ENCODE measurements at regions not wholly inside any gene's neighbourhood (a gene's known extent, or its start where the extent isn't known, plus 50 kb on each side); places are given as distances from the start of the nearest gene placed in this dataset.

GRCh38 chr5:174189654-174190541, 144.4 kb downstream of the NSG2 start:
- TF ChIP-seq, protein P1, sequence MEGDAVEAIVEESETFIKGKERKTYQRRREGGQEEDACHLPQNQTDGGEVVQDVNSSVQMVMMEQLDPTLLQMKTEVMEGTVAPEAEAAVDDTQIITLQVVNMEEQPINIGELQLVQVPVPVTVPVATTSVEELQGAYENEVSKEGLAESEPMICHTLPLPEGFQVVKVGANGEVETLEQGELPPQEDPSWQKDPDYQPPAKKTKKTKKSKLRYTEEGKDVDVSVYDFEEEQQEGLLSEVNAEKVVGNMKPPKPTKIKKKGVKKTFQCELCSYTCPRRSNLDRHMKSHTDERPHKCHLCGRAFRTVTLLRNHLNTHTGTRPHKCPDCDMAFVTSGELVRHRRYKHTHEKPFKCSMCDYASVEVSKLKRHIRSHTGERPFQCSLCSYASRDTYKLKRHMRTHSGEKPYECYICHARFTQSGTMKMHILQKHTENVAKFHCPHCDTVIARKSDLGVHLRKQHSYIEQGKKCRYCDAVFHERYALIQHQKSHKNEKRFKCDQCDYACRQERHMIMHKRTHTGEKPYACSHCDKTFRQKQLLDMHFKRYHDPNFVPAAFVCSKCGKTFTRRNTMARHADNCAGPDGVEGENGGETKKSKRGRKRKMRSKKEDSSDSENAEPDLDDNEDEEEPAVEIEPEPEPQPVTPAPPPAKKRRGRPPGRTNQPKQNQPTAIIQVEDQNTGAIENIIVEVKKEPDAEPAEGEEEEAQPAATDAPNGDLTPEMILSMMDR (conservative IDR thresholded peaks at IDR 0.05; ENCODE audit: low read length) = no peak
- no peak for TF ChIP-seq EZH2phosphoT487 (IDR thresholded peaks at IDR 0.05; ENCODE audit: borderline replicate concordance, low read depth, low read length)

All from OCI-LY7 (cell line).